HUDEP-2 (cell line): ENCODE measurements at regions not wholly inside any gene's neighbourhood (a gene's known extent, or its start where the extent isn't known, plus 50 kb on each side); places are given as distances from the start of the nearest gene placed in this dataset.
A peak's percentile ranks its signal among the peaks of the same experiment; 100 is the strongest.
"Not testable (repeated sequence)": the region's sequence is repeated elsewhere in the genome, so short reads cannot be mapped to it uniquely, and the experiment has no call there.

ENCODE experiments used
- DNase-seq, 76 experiments: peaks; one replicate each; lab custom pipeline; 2025; ENCODE audit not compliant: unreplicated experiment in 76 of 76; lab: John Stamatoyannopoulos, UW

DNA sequence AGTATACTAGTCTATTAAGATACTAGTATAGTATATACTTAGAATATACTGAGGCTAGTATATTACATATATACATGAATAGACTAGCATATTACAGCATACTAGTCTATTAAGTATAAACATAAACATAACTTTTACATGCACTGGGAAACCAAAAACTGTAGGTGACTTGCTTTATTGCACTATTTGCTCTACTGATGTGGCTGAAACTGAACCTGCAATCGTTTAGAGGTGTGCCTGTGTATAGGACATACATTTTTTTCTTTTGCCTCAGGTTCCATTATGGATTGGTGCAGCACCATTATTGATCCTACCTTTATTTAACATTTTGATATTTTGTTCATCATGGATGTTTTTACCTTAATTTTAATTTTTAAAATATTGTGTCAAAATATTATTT is 143.2 kb upstream of the RGS6 start:
- DNase-seq: no peak

DNA sequence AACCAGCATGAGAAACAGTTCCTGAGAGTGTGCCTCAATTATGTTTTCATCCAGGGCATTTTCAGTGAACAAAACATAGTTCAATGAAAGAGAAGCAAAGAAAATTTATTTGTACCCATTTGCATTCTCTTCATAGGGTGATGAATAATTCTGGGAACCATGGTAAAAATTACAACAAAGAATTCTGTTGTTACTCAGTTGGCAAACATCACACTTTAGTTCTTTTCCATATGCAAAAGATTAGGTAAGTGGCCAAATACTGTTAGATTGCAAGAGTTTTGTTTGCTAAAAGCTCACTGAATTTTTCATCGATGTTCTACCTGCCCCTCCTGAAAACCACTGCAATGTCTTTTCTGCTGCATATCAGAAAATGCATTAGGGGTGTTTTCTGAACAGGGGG is 132.4 kb upstream of the RGS6 start:
- no peak for DNase-seq

DNA sequence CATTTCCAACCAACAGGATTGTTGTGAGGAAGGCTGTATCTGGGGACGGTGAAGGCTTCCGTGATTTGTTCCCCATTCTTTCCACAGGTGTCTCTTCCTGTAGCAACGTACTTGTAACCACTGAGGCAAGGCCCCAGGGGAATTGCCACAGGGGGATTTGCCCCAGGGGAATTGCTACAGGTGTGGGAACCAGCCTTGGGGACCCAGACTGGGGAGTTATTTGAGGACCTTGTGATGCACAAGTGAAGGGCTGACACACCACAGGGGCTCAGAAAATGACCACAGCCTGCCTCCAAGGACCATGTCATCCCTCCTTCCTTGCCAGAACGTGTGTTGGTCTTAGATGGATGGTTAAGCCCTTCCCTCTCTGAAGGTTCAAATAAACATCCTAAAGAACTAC is 131.4 kb upstream of the RGS6 start:
- DNase-seq: no peak

DNA sequence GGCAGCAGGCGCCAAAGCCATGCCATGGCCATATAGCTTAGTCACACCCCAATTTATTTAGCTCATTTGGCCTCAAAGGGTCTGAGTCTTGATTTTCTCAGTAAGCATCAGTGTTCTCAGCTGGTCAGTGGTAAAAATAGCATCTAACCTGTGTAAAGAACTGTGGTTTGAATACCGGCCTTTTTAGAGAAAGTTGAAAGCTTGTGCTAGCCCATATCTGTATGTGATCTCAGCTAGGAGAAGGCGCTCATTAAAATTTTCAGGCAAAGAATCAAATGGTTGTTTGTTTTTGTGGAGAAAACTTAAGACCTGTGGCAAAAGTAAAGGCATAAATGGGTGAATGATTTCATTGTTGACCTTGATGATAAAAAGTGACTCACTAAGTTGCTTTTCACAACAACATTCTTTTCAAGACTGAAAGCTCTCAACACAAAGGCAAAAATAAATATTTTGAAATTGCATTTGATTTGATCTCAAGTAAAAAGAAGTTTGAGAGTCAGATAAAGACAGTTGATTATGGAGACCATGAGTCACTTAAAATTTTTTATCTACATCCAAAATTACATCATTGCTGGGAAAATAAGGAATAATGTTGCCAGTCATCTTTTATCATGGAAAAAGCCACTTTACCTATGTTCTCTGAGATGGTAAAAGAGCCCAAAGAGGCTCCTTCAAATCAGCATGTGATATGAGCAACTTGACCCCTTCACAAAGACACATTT is 128.5 kb upstream of the RGS6 start:
- DNase-seq: no peak

DNA sequence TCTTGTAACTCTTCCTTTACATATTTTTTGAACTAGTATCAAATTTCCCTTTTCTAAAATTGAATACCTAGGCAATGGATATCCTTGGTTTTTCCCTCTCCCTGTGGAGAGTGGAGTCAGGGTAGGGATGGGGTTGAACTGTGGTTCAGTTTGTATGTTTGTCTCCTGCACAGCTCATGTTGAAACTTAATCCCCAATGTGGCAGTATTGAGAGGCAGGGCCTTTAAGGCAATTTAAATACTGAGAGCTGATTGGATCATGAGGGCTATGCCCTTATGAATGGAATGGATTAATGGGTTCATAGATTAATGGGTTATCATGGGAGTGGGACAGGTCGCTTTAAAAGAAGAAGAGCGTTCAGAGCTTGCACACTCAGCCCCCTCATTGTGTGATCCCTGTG is 127.2 kb upstream of the RGS6 start:
- DNase-seq: no peak

DNA sequence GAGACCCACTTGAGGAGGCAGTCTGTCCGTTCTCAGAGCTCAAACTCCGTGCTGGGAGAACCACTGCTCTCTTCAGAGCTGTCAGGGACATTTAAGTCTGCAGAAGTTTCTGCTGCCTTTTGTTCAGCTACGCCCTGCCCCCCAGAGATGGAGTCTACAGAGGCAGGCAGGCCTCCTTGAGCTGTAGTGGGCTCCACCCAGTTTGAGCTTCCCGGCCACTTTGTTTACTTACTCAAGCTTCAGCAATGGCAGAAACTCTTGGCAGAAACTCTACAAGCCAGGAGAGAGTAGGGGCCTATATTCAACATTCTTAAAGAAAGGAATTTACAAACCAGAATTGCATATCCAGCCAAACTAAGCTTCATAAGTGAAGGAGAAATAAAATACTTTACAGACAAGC is 125.2 kb upstream of the RGS6 start:
- not testable (repeated sequence) for DNase-seq

DNA sequence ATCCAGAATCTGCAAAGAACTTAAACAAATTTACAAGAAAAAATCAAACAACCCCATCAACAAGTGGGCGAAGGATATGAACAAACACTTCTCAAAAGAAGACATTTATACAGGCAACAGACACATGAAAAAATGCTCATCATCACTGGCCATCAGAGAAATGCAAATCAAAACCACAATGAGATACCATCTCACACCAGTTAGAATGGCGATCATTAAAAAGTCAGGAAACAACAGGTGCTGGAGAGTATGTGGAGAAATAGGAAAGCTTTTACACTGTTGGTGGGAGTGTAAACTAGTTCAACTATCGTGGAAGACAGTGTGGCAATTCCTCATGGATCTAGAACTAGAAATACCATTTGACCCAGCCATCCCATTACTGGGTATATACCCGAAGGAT is 121.4 kb upstream of the RGS6 start:
- DNase-seq: not testable (repeated sequence)

DNA sequence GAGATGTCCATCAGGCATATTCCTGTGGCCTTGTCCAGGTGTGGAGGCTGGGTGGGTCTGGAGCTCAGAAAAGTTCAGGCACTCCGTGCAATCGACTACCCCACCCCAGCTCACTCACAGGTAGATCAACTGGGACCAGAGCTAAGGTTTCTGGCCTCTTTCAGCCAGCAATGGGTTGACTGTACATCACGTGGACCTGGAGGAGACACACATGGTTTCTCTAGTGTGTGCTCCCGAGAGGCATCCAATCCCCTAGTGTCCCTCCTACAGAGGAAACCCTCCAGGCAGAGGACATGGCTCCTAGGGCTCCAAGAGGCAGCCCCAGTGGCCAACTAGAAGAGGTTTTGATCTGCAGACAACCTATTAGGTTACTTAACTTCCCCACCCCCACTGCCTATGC is 119.5 kb upstream of the RGS6 start:
- DNase-seq: no peak

DNA sequence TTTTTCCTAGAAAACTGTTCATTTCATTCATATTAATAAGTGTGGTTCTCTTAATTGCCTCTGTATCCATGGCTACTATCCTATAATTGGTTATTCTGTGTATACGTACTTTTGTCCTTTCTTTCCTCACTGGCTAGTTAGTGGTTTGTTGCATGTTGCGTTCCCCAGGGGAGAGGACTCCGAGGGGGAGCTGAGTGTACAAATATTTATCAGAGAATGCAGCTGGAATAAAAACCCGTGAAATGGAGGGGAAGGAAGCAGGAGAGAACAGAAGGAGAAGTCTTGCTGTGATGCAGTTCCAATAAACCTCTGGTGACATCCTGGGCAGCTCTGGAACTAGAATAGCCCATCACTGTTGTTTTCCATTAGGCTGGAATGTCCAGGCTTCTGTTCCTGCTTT is 117.1 kb upstream of the RGS6 start:
- DNase-seq: no peak

DNA sequence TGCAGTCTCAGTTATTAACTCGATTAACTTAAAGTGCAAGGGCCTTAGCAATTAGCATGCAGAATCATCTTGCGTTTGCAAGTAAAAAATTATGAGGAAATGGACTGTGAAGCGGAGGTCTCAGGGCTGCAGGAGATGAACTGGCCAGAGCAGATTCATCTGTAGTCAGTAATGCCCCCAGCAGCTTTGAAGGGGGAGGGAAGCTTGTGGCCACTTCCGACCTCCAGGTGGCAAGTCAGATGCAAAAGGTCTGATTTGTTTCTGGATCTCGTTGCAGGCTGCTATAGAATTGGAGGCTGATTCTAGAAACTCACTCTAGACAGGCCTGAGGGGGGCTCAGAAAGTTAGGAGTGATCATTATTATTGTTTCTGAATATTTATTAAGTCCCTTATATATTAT is 107.4 kb upstream of the RGS6 start:
- DNase-seq: no peak

DNA sequence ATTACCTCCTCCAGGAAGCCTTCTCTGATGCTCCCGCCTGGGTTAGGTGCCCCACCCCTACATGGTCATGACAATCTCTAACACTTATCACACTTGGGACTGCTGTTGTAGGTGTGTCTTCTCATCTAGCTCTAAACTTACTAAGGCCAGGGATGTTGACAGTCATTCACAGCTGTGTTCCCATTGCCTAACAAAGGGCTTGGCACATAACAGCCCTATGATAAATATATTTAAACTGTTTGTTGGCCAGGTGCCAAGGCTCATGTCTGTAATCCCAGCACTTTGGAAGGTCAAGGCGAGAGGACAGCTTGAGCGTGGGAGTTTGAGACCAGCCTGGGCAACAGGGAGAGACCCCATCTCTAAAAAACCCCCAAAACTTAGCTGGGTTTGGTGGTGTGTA is 98.8 kb upstream of the RGS6 start:
- no peak for DNase-seq

DNA sequence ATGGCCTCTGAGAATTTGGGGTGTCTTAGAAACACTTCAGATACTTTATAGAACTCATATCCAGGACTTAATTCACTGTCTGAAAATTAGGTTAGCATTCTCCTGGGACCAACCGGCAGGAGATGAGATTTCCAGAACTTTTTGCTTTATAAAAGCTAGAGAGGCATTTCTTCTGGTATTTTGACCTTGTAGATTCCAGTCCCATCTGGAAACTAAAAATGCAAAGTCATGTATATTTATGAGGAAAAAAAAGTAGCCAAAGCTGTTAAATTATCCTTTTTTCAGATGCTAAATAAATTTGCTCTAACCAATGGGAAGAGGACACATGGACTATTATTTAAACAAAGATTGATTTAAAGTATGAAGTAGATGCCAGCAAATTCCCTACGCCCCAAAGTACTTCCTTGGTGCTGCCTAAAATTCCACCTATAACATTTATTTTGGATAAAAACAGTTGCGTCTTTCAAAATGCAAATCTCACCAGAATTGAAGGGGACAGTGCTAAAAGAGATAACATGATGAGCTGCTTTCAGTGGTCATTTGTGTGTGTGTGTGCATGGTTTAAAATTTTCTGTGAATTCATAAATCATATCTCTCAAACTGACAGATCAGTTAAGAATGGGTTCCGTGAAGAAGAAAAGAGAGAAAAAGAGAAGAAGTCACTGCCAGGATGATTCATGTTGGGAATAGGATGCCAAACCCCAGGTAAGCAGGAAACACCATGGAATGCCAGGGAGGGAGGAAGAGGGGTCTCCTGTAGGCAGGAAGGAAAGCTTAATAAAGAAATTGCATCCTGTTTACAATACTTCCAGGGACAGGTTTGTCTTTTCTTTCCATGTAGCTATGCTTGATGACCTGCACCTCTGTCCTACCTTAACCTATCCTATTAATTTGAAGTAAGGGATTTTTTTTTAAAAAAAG is 97.7 kb upstream of the RGS6 start:
- DNase-seq: no peak

DNA sequence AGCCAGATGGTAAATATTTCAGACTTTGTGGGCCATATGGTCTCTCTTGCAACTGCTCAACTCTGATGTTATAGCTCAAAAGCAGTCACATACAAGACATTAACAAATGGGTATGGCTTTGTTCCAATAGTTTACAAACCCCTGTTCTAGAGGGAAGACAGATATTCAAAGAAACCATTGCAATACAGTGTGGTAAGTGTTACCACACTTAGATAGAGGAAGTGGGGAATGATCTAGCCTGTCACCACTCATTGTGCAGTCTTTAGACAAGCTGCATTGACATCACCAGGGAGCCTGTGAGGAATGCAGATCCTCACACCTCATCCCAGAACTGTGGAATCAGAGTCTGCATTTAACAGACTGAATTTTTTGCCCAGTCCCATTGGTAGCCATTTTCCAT is 80.0 kb upstream of the RGS6 start:
- DNase-seq: no peak

DNA sequence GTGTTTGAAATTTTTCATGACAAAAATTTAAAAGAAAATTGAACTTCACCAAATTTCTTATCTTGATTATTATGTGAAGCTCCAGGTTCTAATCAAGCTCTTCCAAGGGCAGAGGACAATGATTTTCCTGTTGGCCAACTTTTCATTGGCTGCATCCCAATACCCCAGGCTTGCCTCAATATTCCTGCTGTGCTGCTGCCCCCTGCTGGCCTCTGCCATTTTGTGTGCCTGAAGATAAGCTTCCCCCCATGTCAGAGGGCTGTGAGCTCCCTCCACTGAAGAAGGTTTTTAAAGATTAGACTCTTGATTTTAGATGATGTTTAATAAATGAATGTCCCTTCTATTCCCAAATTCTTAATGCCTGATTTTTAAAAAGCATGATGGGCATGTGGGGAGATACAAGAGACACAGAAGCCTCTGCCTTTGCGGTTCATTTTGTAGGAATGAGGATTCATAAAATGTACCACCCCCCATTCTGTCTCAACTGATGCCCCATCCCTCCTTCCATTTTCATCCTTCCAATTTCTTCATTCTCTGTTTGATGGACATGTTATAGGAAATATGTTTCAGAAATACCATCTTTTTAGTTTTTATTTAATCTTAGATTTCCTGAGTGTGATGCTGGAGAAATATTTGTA is 76.7 kb upstream of the RGS6 start:
- peak in 55 of 76 experiments; percentile 1 to 70 (median 38) for DNase-seq

DNA sequence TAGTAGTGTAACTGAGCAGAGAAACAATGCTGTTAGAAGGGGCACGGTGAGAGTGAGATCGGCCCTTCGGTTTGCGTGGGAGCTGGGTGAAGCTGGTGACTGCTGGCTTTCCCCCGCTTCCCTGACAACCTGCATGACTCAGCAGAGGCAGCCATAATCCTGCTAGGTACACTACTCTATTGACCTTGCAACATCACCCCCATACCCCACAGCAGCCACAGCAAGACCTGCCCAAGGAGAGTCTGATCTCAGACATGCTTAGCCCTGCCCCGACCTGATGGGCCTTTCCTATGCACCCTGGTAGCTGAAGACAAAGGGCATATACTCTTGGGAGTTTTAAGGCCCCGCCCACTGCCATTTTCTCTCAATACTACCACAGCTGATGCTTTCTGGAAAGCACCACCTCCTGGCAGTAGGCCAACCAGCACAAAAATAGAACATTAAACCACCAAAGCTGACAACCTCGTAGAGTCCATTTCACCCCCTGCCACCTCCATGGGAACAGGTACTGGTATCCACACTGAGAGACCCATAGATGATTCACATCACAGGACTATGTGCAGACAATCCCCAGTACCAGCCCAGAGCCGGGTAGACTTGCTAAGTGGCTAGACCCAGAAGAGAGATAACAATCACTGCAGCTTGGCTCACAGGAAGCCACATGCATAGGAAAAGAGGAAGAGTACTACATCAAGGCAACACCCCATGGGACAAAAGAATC is 75.9 kb upstream of the RGS6 start:
- DNase-seq: no peak

DNA sequence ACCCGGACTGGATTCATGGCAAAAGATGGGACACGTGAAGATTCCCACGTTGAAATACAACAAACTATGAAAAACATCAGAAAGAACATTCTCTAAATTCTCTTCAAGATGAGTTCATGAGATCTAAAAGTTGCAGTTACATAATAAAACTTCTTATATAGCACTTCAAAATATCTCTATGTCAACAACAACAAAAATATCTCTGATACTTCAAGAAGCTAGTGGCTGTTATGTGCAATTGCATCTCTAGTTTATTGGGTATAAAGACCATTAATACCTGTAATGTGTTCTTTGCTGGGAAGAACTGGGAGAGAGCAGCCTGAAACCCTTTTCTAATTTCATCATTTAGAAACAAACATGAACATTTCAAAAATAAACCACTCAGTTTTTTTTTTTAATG is 69.2 kb upstream of the RGS6 start:
- no peak for DNase-seq

DNA sequence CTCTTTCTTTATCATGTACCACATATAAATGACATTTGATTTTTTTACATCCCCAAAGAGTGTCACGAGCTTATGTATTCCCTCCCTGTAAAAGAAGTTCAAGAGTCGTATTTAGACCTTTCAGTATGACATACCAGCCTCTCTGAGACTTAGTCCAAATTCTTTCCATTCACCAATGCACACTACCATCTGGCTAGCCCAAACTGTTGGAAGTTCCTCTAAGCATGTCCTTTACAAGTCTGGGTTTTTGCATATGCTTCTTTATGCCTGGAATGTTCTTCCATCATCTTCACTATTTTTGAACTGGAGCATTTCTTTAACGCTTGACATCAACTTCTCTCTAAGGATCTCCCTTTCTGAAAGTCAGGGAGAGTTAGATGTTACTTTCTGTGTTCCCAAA is 68.5 kb upstream of the RGS6 start:
- no peak for DNase-seq
